ENCODE measurements at regions not wholly inside any gene's neighbourhood (a gene's known extent, or its start where the extent isn't known, plus 50 kb on each side); places are given as distances from the start of the nearest gene placed in this dataset.
"Not testable (repeated sequence)": the region's sequence is repeated elsewhere in the genome, so short reads cannot be mapped to it uniquely, and the experiment has no call there.

DNA sequence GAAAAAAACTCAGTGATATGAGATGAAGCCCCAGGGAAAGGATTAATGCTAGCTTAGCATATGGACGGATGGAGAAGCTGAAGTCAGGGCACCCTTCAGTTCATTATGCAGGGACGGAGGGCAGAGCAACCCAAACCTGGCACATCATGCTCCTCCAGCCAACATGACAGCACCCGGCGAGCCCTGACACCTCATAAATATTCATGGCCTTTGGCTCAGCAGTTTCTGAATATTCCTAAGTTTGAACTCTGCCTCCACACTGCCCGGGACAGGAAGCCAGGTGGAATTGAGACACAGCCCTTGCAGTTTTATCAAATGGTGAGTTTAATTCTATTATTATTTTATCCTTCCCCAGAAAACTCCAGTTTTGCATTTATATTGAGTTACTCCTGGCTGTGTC is 87.3 kb upstream of the SH3BP4 start:
- intact Hi-C loops (cut with DNase I), result no loop called here
- DNase-seq (ENCODE audit: missing footprints) (no peak), ATAC-seq (no peak)

DNA sequence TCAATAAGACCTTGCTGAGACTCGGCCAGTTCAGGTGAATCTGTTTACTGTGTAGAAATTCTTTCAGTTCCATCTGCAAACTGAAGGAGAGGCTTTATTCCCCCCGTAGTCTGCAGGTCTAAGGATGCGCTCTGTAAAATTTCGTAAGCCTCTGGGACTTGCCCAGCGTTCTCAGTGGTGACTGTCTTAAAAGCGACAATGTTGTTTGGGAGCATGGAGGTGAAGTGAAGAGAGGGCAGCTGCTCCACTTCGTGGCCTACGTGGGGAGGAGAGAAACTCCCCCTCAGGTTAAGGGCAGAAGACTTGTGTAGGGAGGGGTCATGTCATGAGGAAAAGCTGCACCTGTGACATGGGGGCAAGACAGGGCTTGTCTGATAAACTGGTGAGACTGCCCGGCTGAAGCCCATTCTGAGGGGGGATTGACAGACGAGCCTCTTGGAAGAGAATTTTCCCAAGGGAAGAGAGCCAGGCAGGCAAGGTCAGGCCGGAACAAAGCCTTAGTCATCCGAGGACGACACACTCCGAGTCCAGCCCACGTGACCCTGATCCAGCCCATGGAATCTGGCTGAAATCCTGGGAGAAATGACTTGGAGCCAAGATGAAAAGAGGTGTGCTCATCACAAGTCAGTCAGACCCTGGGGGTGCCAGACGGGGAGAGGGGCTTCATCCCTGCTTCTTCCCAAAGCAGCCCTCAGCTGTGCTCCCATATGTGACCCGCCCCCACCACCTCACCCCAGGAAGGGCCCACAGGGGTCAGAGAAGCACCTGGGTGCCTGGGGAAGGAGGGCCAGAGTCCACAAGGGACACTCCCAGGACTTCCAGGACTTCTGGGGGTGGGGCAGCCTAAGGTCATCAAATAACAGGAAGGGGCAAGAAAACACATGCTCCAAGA is 88.5 kb upstream of the SH3BP4 start:
- no peak for DNase-seq (ENCODE audit: missing footprints)

DNA sequence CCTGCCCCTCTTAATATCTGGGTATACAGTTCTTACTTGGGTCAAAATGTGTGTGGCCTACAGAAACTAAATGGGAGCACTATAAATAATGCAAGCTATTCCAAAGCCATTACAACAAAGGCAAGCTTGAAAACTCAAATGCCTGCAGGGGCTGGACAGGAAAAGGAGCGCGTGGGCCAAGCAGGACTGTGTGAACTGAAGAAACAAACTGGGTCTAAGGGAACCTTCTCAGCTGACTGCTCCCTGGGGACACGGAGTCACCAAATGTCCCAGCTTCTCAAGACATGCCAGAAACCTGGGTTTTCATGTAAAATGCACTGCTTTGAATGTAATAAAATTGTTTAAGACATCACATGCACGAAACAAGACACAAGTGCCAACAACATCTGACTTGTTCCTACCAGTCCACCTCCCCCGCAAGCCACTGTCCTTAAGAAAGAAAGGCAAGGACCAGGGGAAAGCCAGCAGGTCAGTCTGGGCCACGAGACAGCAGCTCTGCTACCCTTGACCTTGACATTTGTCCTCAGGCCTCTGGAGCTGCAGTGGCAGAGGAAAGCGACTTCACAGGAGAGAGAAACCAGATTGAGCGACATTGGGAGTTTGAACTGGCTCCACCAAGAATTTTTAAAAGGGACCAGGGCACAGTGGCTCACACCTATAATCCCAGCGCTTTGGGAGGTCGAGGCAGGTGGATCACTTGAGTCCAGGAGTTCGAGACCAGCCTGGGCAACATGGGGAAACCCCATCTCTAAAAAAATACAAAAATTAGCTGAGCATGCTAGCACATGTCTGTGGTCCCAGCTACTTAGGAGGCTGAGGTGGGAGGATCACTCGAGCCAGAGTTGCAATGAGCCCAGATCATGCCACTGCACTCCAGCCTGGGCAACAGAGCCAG is 89.7 kb upstream of the SH3BP4 start:
- DNase-seq (ENCODE audit: missing footprints) (no peak), ATAC-seq (peak; percentile 59)
- intact Hi-C loops (cut with DNase I), result no loop called here

More for the DNA sequence above, 88.5 kb upstream of the SH3BP4 start:
- intact Hi-C loops (cut with DNase I), result no loop called here
- peak; percentile 60 for ATAC-seq

DNA sequence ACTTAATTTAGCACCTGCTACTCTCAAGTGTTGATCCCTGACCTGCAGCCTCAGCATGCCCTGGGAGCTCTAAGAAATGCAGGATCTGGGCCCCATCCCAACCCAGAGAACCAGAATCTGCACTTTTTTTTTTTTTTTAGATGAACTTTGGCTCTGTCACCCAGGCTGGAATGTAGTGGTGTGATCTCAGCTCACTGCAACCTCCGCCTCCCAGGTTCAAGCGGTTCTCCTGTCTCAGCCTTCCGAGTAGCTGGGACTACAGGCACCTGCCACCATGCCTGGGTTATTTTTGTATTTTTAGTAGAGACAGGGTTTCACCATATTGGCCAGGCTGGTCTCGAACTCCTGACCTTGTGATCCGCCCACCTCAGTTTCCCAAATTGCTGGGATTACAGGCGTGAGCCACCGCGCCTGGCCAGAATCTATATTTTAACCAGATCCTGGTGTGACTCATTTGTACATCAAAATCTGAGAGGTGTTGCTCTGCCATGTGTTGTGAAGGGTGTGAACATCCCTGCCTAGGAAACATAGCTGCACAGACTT is 92.4 kb upstream of the SH3BP4 start:
- DNase-seq (ENCODE audit: missing footprints); ATAC-seq; intact Hi-C loops (cut with DNase I): not testable (repeated sequence)

DNA sequence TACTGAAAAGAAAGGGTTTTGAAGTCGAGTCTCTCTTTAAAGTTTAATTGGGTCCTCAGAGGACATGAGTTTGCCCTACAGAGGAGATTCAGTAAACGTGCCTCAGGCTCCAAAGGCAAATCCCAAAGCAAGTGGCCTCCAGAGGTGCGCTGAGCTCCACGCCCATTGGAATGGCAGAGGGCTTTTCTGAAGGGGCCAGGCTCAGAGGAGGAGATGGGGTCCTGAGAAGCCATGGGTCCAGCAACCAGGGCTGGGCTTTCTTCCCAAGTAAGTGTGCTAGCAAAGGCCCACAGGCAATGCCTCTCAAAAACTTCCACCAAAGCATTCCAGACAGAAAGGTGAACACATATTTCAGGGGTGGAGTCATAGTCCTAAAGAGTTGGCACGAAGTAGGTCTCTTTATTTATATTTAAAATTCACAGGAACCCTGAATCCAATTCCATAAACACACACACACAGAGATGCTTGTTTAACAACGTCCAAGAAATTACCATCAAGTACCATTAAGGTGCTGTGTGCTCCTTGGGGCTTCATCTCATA is 93.0 kb upstream of the SH3BP4 start:
- DNase-seq (ENCODE audit: missing footprints) (no peak), ATAC-seq (no peak)
- intact Hi-C loops (cut with DNase I), result no loop called here

DNA sequence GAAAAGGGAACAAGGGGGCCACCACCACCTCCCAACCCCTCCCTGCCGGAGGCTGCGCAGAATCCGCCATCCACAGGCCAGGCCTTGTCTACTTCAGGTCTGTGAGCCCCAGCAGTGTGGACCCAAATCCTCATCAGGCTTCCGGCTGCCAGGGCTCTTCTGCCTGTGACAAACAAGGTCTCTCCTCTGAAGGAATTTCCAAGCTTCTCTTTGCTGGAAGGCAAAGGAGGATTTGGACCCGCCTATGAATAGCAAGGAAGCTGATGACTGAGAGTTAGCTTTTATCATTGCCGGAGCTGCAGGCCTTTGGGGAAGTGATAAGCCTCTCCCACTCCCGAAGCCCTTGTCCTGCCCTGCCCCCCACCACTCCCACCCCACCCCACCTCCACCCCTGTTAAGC is 93.7 kb upstream of the SH3BP4 start:
- ATAC-seq (no peak), DNase-seq (ENCODE audit: missing footprints) (no peak)
- intact Hi-C loops (cut with DNase I), result no loop called here

DNA sequence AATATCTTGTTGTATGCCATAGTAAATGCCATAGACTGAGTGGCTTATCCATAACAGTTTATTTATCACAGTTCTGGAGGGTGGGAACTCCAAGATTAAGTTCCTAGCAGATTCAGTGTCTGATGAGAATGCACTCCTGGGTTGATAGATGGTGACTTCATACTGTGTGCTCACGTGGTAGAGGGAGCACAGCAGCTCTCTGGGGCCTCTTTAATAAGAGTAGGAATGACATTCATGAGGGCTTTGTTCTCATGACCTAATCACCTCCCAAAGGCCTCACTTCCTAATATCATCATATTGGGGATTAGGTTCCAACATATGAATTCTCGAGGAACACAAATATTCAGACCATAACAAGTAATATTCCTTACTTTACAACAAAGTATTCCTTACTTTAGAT is 98.1 kb upstream of the SH3BP4 start:
- ATAC-seq (no peak), DNase-seq (ENCODE audit: missing footprints) (no peak)
- intact Hi-C loops (cut with DNase I), result no loop called here

DNA sequence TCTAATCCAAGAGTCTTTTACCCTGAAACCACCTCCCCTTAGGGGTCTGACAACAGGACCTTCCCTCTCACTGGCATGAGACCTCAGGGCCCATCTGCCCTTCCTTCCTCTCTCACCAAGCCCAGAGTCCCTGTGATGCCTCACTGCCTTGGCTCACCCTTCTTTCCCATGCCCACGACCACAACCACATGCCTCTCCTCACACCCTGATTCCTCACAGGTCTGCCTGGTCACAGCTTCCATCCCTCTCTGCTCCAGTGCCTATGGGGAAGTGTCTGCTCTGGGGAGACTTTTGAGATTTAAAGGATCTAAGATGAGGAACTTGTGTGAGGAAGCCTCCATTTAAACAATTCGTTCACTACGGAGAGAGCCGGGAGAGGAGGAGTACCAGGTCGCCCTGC is 98.9 kb upstream of the SH3BP4 start:
- intact Hi-C loops (cut with DNase I), result no loop called here
- DNase-seq (ENCODE audit: missing footprints), result no peak
- no peak for ATAC-seq

DNA sequence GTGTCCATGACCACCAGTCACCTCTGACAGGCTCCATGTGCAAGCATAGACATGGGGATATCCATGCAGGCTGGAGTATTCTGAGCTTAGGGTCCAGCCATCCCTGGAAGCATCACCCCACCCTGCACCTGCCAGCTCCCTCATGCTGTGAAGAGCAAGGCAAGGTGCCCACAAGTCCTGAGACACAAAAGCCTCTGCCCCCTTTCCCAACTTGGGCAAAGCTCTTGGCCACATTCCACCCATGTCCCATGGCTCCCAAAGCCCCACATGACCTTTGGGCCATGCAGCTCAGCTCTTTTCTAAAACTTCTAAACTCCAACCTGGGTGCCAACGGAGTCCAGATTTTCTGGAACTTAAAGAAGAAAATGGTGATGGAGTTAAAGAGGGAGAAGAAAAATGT is 99.8 kb upstream of the SH3BP4 start:
- intact Hi-C loops (cut with DNase I), result no loop called here
- DNase-seq (ENCODE audit: missing footprints), result no peak
- ATAC-seq, result no peak

DNA sequence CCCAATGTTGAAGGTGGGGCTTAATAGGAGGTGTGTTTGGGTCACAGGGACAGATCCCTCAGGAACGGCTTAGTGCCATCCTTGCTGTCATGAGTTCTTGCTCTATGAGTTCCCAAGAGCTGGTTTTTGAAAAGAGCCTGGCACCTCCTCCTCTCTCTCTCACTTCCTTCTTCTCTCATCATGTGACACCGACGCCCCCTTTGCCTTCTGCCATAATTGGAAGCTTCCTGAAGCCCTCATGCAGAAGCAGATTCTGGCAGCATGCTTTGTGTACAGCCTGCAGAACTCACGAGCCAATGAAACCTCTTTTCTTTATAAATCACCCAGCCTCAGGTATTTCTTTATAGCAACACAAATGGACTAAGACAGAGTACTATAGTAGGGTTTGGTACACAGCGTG is 100.4 kb upstream of the SH3BP4 start:
- DNase-seq (ENCODE audit: missing footprints) (no peak), ATAC-seq (no peak)
- intact Hi-C loops (cut with DNase I), result no loop called here

DNA sequence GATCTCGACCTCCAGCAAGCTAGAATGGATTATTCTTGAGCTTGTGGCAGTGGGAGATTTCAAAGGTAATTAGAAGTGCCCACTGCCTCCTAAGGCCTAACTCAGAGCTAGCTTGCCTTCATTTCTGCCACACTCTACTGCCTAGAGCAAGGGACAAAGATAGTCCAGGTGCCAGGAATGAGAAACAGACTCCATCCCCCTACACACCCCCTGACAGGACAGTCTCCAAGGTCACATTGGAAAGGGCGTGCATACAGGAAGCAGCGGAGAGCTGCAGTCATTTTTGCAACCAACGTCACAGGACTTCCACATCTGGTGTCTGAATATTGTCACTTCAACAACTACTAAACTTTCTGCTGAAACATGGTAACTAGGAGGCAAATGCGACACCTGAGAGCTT is 101.0 kb upstream of the SH3BP4 start:
- intact Hi-C loops (cut with DNase I), result no loop called here
- DNase-seq (ENCODE audit: missing footprints) (no peak), ATAC-seq (peak; percentile 13)

DNA sequence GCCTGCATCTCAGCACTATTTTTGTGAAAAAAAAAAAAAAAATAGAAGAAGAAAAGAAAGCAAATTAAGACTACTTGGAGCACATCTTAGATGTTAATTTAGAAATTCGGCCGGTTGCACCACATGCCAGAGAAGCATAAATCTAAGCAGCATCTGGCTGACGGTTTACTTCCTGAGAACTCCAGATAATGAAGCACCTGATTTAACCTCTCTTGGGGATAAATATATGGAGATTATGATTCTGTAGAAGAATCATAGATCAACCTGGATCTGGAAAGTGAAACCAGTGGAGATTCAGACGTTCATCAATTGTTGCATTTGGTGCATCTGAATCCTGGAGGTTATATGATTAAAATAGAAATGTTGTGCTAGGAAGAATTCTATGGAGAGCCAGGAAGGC is 102.1 kb upstream of the SH3BP4 start:
- DNase-seq (ENCODE audit: missing footprints) (no peak), ATAC-seq (no peak)
- intact Hi-C loops (cut with DNase I), result no loop called here

DNA sequence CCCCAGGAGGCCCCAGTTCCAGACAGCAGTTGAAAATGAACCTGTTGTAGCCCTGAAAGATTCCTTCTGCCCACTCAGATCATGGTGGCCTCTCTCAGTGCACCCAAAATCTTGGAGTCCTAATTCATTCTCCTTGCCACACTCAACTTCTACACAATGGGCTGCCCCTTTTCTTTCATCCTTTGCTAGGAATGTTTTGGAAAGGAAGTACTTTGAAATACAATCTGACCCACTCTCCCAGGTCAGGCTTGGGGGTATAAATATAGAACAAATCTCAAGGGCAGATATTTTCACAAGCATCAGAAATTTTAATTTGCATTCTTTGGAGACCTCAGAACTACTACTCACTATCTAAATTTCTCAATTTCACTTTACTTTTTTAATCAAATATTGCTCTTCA is 103.2 kb upstream of the SH3BP4 start:
- intact Hi-C loops (cut with DNase I), result no loop called here
- ATAC-seq, result no peak
- no peak for DNase-seq (ENCODE audit: missing footprints)

DNA sequence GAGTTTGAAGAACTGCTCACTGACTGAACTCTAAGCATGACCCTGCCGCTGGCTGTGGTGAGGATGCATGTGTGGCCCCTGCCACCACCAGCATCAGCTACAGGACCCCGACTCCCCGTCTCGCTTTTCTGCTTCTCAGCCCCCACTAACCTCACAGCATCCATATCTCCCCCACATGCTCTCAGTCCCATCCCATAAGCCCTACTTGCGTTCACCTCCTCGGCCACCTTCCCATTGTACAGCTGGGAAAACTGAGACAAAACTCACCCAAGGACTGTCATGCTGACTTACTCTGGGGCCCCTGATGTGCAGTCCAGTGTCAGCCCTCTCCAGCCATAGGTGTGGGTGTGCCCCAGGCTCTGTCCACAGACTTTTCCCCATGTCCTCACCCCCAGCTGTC is 104.2 kb upstream of the SH3BP4 start:
- ATAC-seq (no peak), DNase-seq (ENCODE audit: missing footprints) (no peak)
- intact Hi-C loops (cut with DNase I), result no loop called here

DNA sequence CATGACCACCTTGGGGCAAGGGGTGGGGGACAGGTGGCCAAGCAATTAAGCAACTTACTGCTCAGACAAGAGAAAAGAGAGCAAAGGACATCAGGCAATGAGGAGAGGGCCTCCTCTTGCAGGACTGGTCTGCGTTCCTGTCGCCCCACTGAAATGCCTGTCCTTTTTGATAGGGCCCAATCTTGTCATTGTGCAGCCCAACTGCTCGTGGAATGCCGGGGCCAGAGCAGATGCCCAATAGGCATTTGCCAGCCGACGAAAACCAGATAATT is 104.5 kb upstream of the SH3BP4 start:
- intact Hi-C loops (cut with DNase I), result no loop called here
- ATAC-seq, result no peak
- DNase-seq (ENCODE audit: missing footprints), result no peak

DNA sequence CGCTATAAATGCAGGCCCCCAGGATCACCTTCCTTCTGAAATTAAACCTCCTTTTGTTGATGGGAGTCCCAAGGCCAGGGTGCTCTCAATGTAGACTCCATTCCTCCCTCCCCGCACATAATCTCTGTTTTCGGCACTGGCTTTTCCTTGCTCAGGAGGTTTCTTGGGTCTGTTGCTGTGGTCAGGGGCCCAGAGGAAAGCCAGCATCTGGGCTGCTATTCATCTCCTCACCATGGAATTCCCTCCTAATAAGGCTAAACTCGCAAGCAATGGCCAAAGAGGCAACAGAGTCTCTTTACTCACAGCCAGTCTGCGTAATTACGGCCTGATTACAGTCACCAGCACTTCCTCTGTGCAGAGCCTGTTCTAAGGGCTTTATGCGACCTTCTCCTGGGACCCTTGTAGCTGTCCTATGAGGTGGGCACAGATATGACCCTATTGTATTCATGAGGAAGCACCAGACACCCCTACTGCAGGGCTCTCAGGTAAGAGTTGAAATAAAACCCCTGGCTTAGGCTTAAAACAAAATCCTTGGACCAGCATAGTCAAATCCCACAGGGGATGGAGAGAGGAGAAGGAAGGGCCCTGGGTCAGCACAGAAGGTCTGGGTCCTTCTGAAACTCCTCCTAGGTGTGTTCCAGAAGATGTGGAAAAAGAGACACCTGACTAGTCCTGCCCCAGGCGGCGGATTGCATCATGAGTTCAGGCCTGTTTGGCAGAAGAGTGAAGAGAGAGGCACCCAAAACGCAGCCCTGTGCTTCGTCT is 105.0 kb upstream of the SH3BP4 start:
- ATAC-seq (no peak), DNase-seq (ENCODE audit: missing footprints) (no peak)
- intact Hi-C loops (cut with DNase I), result no loop called here

DNA sequence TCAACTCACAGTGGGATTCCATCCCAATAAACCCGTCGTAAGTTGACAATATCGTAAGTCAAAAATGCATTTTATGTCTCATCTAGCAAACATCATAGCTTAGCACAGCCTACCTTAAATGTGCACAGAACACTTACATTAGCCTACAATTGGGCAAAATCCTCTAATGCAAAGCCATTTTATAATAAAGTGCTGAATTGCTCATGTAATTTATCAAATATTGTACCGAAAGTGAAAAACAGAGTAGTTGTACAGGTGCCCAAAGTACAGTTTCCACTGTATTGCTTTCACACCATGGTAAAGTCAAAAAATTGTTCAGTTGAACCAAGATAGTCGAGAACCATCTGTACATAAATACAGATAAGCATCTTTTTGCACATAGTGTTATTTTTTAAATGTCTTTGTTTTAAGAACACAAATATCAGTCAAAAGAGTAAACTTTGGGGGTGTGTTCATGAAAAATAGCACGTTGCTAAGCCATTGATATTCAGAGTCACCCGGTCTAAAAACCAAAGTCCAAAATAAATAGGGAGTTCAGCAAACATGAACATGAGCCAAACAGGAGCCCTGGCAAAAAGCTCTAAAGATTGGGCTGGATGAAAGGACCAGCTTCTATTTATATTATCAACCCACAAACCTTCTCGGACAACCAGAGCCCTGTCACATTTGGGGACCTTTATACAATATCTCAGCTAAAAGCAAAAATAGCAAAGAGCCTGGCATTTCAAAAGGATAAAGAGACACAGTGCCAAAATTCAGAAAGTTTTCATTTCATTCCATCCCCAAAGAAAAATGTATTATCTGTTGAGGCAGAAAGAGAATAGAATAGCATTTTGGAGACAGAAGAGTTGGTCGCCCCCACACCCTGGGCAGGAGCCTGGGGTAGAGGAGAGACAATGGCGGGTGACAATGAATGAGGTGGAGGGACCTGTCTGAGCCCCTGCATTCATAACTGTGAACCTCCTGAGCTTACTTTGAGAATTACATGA is 105.9 kb upstream of the SH3BP4 start:
- intact Hi-C loops (cut with DNase I), result no loop called here
- ATAC-seq (no peak), DNase-seq (ENCODE audit: missing footprints) (no peak)

DNA sequence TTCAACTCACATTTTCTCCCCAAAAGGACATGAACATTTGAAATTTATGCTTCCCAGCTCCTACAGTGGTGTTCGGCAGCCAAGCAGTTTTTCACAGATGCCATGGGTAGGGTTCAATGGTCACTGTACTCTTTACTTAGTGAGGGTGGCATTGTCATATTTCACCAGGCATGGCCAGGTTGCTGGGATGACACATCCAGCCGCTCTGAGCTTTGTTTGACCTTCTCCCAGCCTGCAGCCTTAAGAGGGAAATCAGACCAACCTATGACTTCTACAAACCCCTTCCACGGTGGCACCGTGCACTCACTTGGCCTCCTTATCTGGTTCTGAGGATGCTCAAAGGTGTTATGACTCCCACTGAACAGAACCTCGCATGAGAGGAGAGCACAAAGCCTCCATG is 108.4 kb upstream of the SH3BP4 start:
- DNase-seq (ENCODE audit: missing footprints), result no peak
- no peak for ATAC-seq
- intact Hi-C loops (cut with DNase I), result no loop called here

All from Right ventricle myocardium inferior (tissue), 1 donor.